ENCODE measurements at regions not wholly inside any gene's neighbourhood (a gene's known extent, or its start where the extent isn't known, plus 50 kb on each side); places are given as distances from the start of the nearest gene placed in this dataset.
A peak's percentile ranks its signal among the peaks of the same experiment; 100 is the strongest.
"Not testable (repeated sequence)": the region's sequence is repeated elsewhere in the genome, so short reads cannot be mapped to it uniquely, and the experiment has no call there.

- TF ChIP-seq ZFHX2 (tag by site-specific recombination; conservative IDR thresholded peaks at IDR 0.05) (peak; percentile 49; the same call in 1 of the 2 replicates), EGR2 (tag by site-specific recombination; IDR thresholded peaks at IDR 0.05; ENCODE audit: low read depth) (peak; percentile 45; the same call in 1 of the 2 replicates)
- H3K4me1 ChIP-seq (ENCODE audit: control insufficient read depth, insufficient read depth, low read length); H3K9me3 ChIP-seq (ENCODE audit: control insufficient read depth, insufficient read depth, low read depth, low read length); H3K27ac ChIP-seq (ENCODE audit: extremely low read depth, low read depth, low read length); CTCF ChIA-PET; H3K36me3 ChIP-seq (ENCODE audit: control insufficient read depth in 2 of 2, insufficient read depth in 1 of 2, low read length in 2 of 2); H3K4me3 ChIP-seq (ENCODE audit: low read depth, low read length); POLR2A ChIA-PET: not testable (repeated sequence)
Measured at GRCh38 chr5:74511770-74512169, 128.8 kb downstream of the ENC1 start.

GRCh38 chr5:74510476-74511075 lies 130.0 kb downstream of the ENC1 start:
- no peaks in the 10 kb centered on the region for H3K36me3 ChIP-seq (ENCODE audit: control insufficient read depth in 2 of 2, insufficient read depth in 1 of 2, low read length in 2 of 2)
- no peaks in the 10 kb centered on the region for H3K9me3 ChIP-seq (ENCODE audit: control insufficient read depth, insufficient read depth, low read depth, low read length)
- no peak overlapping the region for H3K4me3 ChIP-seq (ENCODE audit: low read depth, low read length)
- ChIA-PET POLR2A (interaction anchor here (2.2 kb wide), 1 partner anchor 130 kb away, joined by 9 read pairs; the partner anchor contains the start of gene ENC1), CTCF (interaction anchor here (0.6 to 0.9 kb wide), 2 partner anchors 9 to 115 kb away, joined by 3 read pairs; no protein-coding TSS in a partner anchor)
- TF ChIP-seq ZNF223 (tag by site-specific recombination; IDR thresholded peaks at IDR 0.05) (no peak), GLIS2 (tag by site-specific recombination; IDR thresholded peaks at IDR 0.05) (no peak), ZNF48 (tag by site-specific recombination; IDR thresholded peaks at IDR 0.05) (no peak), ZSCAN4 (tag by site-specific recombination; IDR thresholded peaks at IDR 0.05) (no peak), ELK4 (IDR thresholded peaks at IDR 0.05; ENCODE audit: borderline replicate concordance, low read depth, low read length) (no peak), ZNF629 (tag by site-specific recombination; IDR thresholded peaks at IDR 0.05) (no peak), ZNF610 (tag by site-specific recombination; IDR thresholded peaks at IDR 0.05; ENCODE audit: borderline replicate concordance) (no peak), IKZF3 (tag by site-specific recombination; IDR thresholded peaks at IDR 0.05) (no peak), ZBTB48 (tag by site-specific recombination; IDR thresholded peaks at IDR 0.05) (no peak), ZNF692 (tag by site-specific recombination; IDR thresholded peaks at IDR 0.05) (no peak), ZNF558 (tag by site-specific recombination; IDR thresholded peaks at IDR 0.05) (no peak), ZNF530 (tag by site-specific recombination; IDR thresholded peaks at IDR 0.05; ENCODE audit: low read depth) (no peak), INSM2 (tag by site-specific recombination; IDR thresholded peaks at IDR 0.05) (no peak), ZBTB7A (tag by site-specific recombination; IDR thresholded peaks at IDR 0.05; ENCODE audit: low read depth) (no peak), YY2 (tag by site-specific recombination; IDR thresholded peaks at IDR 0.05) (no peak), ZNF214 (tag by site-specific recombination; IDR thresholded peaks at IDR 0.05; ENCODE audit: borderline replicate concordance) (no peak), ZBTB26 (tag by site-specific recombination; optimal IDR thresholded peaks at IDR 0.05) (no peak), ZNF23 (tag by site-specific recombination; IDR thresholded peaks at IDR 0.05; ENCODE audit: borderline replicate concordance) (no peak)
- no peak overlapping the region for H3K27ac ChIP-seq (ENCODE audit: extremely low read depth, low read depth, low read length)
- H3K4me1 ChIP-seq (ENCODE audit: control insufficient read depth, insufficient read depth, low read length) = no peaks in the 10 kb centered on the region

Measured in HEK293 (cell line).